ENCODE measurements at regions not wholly inside any gene's neighbourhood (a gene's known extent, or its start where the extent isn't known, plus 50 kb on each side); places are given as distances from the start of the nearest gene placed in this dataset.

- no peak for DNase-seq (ENCODE audit: low read depth)
- TF ChIP-seq CTCF (IDR thresholded peaks at IDR 0.05; ENCODE audit: insufficient read depth, low read depth, low read length, missing control alignments), result no peak
- H3K4me3 ChIP-seq (ENCODE audit: low read length), result no peak overlapping the region
These were observed 285.2 kb downstream of the PTGER3 start for GRCh38 chr1:70762386-70762785.

GRCh38 chr1:70764747-70765146, 282.9 kb downstream of the PTGER3 start:
- no peak for TF ChIP-seq CTCF (IDR thresholded peaks at IDR 0.05; ENCODE audit: insufficient read depth, low read depth, low read length, missing control alignments)
- peak; percentile 14 for DNase-seq (ENCODE audit: low read depth)
- no peak overlapping the region for H3K4me3 ChIP-seq (ENCODE audit: low read length)

GRCh38 chr1:70767377-70767776, 280.2 kb downstream of the PTGER3 start:
- DNase-seq (ENCODE audit: low read depth), result no peak

GRCh38 chr1:70768216-70768615, 279.4 kb downstream of the PTGER3 start:
- no peak overlapping the region for H3K4me3 ChIP-seq (ENCODE audit: low read length)
- TF ChIP-seq CTCF (IDR thresholded peaks at IDR 0.05; ENCODE audit: insufficient read depth, low read depth, low read length, missing control alignments), result no peak
- no peak for DNase-seq (ENCODE audit: low read depth)

More at GRCh38 chr1:70767377-70767776, 280.2 kb downstream of the PTGER3 start:
- no peak overlapping the region for H3K4me3 ChIP-seq (ENCODE audit: low read length)
- TF ChIP-seq CTCF (IDR thresholded peaks at IDR 0.05; ENCODE audit: insufficient read depth, low read depth, low read length, missing control alignments), result no peak

GRCh38 chr1:70778056-70778762, 269.4 kb downstream of the PTGER3 start:
- DNase-seq (ENCODE audit: low read depth), result no peak
- H3K4me3 ChIP-seq (ENCODE audit: low read length), result no peak overlapping the region
- no peak for TF ChIP-seq CTCF (IDR thresholded peaks at IDR 0.05; ENCODE audit: insufficient read depth, low read depth, low read length, missing control alignments)

GRCh38 chr1:70778934-70779333, 268.7 kb downstream of the PTGER3 start:
- no peak for DNase-seq (ENCODE audit: low read depth)
- H3K4me3 ChIP-seq (ENCODE audit: low read length), result no peak overlapping the region
- no peak for TF ChIP-seq CTCF (IDR thresholded peaks at IDR 0.05; ENCODE audit: insufficient read depth, low read depth, low read length, missing control alignments)

GRCh38 chr1:70779571-70779970, 268.0 kb downstream of the PTGER3 start:
- DNase-seq (ENCODE audit: low read depth), result no peak

More at GRCh38 chr1:70779571-70779970, 268.0 kb downstream of the PTGER3 start:
- no peak overlapping the region for H3K4me3 ChIP-seq (ENCODE audit: low read length)
- TF ChIP-seq CTCF (IDR thresholded peaks at IDR 0.05; ENCODE audit: insufficient read depth, low read depth, low read length, missing control alignments), result no peak
